DOHH2 (cell line): ENCODE measurements at regions not wholly inside any gene's neighbourhood (a gene's known extent, or its start where the extent isn't known, plus 50 kb on each side); places are given as distances from the start of the nearest gene placed in this dataset.

Source experiments
- CTCF ChIP-seq: fragments of 200-600 bp; sonication (generic); IDR thresholded peaks from one replicate; pipeline ENCODE4 v1.5.1; 2014; ENCODE audit warnings: antibody characterized with exemption, mild to moderate bottlenecking, low read depth, low read length; ENCODE audit not compliant: poor library complexity, severe bottlenecking
- EZH2phosphoT487 ChIP-seq: fragments of 200-600 bp; sonication (generic); IDR thresholded peaks from 2 replicates; pipeline ENCODE4 v1.6.1; 2017; ENCODE audit warnings: borderline replicate concordance, mild to moderate bottlenecking, antibody characterized with exemption, low read length, moderate library complexity, mixed read lengths

- TF ChIP-seq CTCF = no peak
- TF ChIP-seq EZH2phosphoT487 = no peak
Observed at GRCh38 chr12:66884091-66884490, 205.2 kb upstream of the GRIP1 start.
